Panc1 (cell line): ENCODE measurements at regions not wholly inside any gene's neighbourhood (a gene's known extent, or its start where the extent isn't known, plus 50 kb on each side); places are given as distances from the start of the nearest gene placed in this dataset.

Experiments
- POLR2AphosphoS5 ChIP-seq: IDR thresholded peaks from 2 replicates; pipeline ENCODE4 v1.6.1; 2012; ENCODE audit warnings: mild to moderate bottlenecking, low read depth, low read length, moderate library complexity
- TCF7L2 ChIP-seq: IDR thresholded peaks from 2 replicates; pipeline ENCODE4 v1.6.1; 2011; ENCODE audit warnings: mild to moderate bottlenecking, low read depth, low read length, inconsistent platforms
- TF ChIP-seq, protein P1 (sequence below): fragments of 450-650 bp; IDR thresholded peaks from 2 replicates; pipeline ENCODE4 v1.5.1; 2017; ENCODE audit warnings: mild to moderate bottlenecking
- TF ChIP-seq, protein P2 (sequence below), 2 experiments: IDR thresholded peaks; 2 replicates each; pipeline ENCODE4 v1.6.1; 2011 to 2012; ENCODE audit warnings: low read depth in 2 of 2, control low read depth in 1 of 2, low read length in 1 of 2, mild to moderate bottlenecking in 1 of 2, moderate library complexity in 1 of 2; ENCODE audit not compliant: insufficient read depth in 1 of 2

DNA sequence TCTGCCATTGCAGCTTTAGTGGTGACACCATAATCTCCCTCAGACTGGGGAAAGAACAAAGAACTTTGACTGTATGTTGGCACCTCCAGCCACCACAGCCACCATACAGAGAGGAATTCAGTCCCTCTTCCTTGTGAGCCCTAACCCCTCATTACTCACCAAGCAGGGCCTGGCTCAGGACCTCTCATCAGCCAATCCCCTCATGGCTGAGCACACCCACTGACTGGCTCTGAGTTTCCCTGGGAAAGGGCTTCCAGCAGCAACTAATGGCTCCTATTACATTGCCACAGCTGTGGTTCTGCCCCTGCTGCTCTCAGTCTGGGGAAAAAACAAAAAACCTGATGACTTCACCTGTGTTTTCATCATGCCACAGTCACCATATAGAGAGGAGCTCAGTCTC is 1482.6 kb downstream of the FAM133A start:
- TF ChIP-seq, protein P1, sequence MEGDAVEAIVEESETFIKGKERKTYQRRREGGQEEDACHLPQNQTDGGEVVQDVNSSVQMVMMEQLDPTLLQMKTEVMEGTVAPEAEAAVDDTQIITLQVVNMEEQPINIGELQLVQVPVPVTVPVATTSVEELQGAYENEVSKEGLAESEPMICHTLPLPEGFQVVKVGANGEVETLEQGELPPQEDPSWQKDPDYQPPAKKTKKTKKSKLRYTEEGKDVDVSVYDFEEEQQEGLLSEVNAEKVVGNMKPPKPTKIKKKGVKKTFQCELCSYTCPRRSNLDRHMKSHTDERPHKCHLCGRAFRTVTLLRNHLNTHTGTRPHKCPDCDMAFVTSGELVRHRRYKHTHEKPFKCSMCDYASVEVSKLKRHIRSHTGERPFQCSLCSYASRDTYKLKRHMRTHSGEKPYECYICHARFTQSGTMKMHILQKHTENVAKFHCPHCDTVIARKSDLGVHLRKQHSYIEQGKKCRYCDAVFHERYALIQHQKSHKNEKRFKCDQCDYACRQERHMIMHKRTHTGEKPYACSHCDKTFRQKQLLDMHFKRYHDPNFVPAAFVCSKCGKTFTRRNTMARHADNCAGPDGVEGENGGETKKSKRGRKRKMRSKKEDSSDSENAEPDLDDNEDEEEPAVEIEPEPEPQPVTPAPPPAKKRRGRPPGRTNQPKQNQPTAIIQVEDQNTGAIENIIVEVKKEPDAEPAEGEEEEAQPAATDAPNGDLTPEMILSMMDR: no peak
- TF ChIP-seq, protein P2, sequence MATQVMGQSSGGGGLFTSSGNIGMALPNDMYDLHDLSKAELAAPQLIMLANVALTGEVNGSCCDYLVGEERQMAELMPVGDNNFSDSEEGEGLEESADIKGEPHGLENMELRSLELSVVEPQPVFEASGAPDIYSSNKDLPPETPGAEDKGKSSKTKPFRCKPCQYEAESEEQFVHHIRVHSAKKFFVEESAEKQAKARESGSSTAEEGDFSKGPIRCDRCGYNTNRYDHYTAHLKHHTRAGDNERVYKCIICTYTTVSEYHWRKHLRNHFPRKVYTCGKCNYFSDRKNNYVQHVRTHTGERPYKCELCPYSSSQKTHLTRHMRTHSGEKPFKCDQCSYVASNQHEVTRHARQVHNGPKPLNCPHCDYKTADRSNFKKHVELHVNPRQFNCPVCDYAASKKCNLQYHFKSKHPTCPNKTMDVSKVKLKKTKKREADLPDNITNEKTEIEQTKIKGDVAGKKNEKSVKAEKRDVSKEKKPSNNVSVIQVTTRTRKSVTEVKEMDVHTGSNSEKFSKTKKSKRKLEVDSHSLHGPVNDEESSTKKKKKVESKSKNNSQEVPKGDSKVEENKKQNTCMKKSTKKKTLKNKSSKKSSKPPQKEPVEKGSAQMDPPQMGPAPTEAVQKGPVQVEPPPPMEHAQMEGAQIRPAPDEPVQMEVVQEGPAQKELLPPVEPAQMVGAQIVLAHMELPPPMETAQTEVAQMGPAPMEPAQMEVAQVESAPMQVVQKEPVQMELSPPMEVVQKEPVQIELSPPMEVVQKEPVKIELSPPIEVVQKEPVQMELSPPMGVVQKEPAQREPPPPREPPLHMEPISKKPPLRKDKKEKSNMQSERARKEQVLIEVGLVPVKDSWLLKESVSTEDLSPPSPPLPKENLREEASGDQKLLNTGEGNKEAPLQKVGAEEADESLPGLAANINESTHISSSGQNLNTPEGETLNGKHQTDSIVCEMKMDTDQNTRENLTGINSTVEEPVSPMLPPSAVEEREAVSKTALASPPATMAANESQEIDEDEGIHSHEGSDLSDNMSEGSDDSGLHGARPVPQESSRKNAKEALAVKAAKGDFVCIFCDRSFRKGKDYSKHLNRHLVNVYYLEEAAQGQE (IDR thresholded peaks at IDR 0.05; ENCODE audit: insufficient read depth in 1 of 2, low read depth in 2 of 2, low read length in 1 of 2): no peak
- no peak for TF ChIP-seq POLR2AphosphoS5
- TF ChIP-seq TCF7L2: no peak
